HepG2 (cell line): ENCODE measurements at regions not wholly inside any gene's neighbourhood (a gene's known extent, or its start where the extent isn't known, plus 50 kb on each side); places are given as distances from the start of the nearest gene placed in this dataset.

Experiments used
- BCL6 ChIP-seq: IDR thresholded peaks from 2 replicates; pipeline ENCODE4 v1.6.1; 2016; ENCODE audit warnings: missing genetic modification reagents, missing compliant biosample characterization
- CHCHD3 ChIP-seq: sonication (generic); formaldehyde crosslinking; IDR thresholded peaks from 2 replicates; pipeline ENCODE4 v1.8.0; 2022; ENCODE audit warnings: mild to moderate bottlenecking, missing genetic modification reagents, moderate library complexity
- CSRNP2 ChIP-seq: sonication (generic); formaldehyde crosslinking; conservative IDR thresholded peaks from 2 replicates; pipeline ENCODE4 v1.8.0; 2022; ENCODE audit warnings: low read depth, missing genetic modification reagents
- E2F1 ChIP-seq: sonication (generic); formaldehyde crosslinking; IDR thresholded peaks from 2 replicates; pipeline ENCODE4 v1.5.0; 2020; ENCODE audit warnings: missing genetic modification reagents
- IKZF4 ChIP-seq: sonication (generic); formaldehyde crosslinking; IDR thresholded peaks from 2 replicates; pipeline ENCODE4 v1.5.1; 2020; ENCODE audit warnings: borderline replicate concordance, mild to moderate bottlenecking, low read depth, missing genetic modification reagents; ENCODE audit errors: not compliant biosample characterization
- JUND ChIP-seq: sonication (generic); formaldehyde crosslinking; IDR thresholded peaks from 2 replicates; pipeline ENCODE4 v1.8.0; 2022; ENCODE audit warnings: mild to moderate bottlenecking, missing genetic modification reagents
- ZNF329 ChIP-seq: sonication (generic); formaldehyde crosslinking; IDR thresholded peaks from 2 replicates; pipeline ENCODE4 v1.9.0; 2021; ENCODE audit warnings: low read depth, mild to moderate bottlenecking, missing genetic modification reagents
- ZNF646 ChIP-seq: sonication (generic); formaldehyde crosslinking; IDR thresholded peaks from 2 replicates; pipeline ENCODE4 v1.9.0; 2021; ENCODE audit warnings: mild to moderate bottlenecking, missing genetic modification reagents

- TF ChIP-seq E2F1: no peak
- no peak for TF ChIP-seq CSRNP2 (CRISPR knock-in tag)
- TF ChIP-seq ZNF329 (CRISPR knock-in tag): no peak
- TF ChIP-seq CHCHD3 (CRISPR knock-in tag): no peak
- TF ChIP-seq IKZF4 (CRISPR knock-in tag): no peak
- TF ChIP-seq ZNF646 (CRISPR knock-in tag): no peak
- no peak for TF ChIP-seq JUND (CRISPR knock-in tag)
- TF ChIP-seq BCL6: no peak
Measured at GRCh38 chr7:10315881-10316280, 657.8 kb upstream of the PHF14 start (continued).
